SKM-1 treated with dmso at 0.1 percent for 144 hours (cell line): ENCODE measurements at regions not wholly inside any gene's neighbourhood (a gene's known extent, or its start where the extent isn't known, plus 50 kb on each side); places are given as distances from the start of the nearest gene placed in this dataset.
"Not testable (repeated sequence)": the region's sequence is repeated elsewhere in the genome, so short reads cannot be mapped to it uniquely, and the experiment has no call there.

Source experiments
- DNase-seq: peaks from one replicate; lab custom pipeline; 2025; ENCODE audit not compliant: unreplicated experiment; lab: John Stamatoyannopoulos, UW

GRCh38 chr3:103134023-103134724 lies 699.4 kb downstream of the ZPLD1 start:
- DNase-seq, result no peak

GRCh38 chr3:103136621-103137020 lies 701.8 kb downstream of the ZPLD1 start:
- no peak for DNase-seq

- no peak for DNase-seq
Measured at GRCh38 chr3:103137830-103138229, 703.0 kb downstream of the ZPLD1 start.

- DNase-seq, result no peak
Measured at GRCh38 chr3:103158183-103158582, 723.4 kb downstream of the ZPLD1 start.

- no peak for DNase-seq
Measured at GRCh38 chr3:103166890-103167289, 732.1 kb downstream of the ZPLD1 start.

- DNase-seq, result no peak
Measured at GRCh38 chr3:103167850-103168249, 733.0 kb downstream of the ZPLD1 start.

GRCh38 chr3:103169289-103169688 lies 734.5 kb downstream of the ZPLD1 start:
- DNase-seq, result no peak

- no peak for DNase-seq
Measured at GRCh38 chr3:103170651-103171050, 735.8 kb downstream of the ZPLD1 start.

GRCh38 chr3:103173940-103174339 lies 739.1 kb downstream of the ZPLD1 start:
- DNase-seq, result no peak

GRCh38 chr3:103181160-103181559 lies 746.3 kb downstream of the ZPLD1 start:
- DNase-seq, result no peak

GRCh38 chr3:103184772-103185171 lies 750.0 kb downstream of the ZPLD1 start:
- DNase-seq, result no peak

- DNase-seq, result no peak
Measured at GRCh38 chr3:103189941-103190340, 755.1 kb downstream of the ZPLD1 start.

- DNase-seq, result no peak
Measured at GRCh38 chr3:103195216-103195615, 760.4 kb downstream of the ZPLD1 start.

GRCh38 chr3:103203441-103203840 lies 768.6 kb downstream of the ZPLD1 start:
- no peak for DNase-seq

- DNase-seq, result no peak
Measured at GRCh38 chr3:103210583-103210982, 775.8 kb downstream of the ZPLD1 start.

- DNase-seq, result peak; percentile 10
Measured at GRCh38 chr3:103218146-103218545, 783.3 kb downstream of the ZPLD1 start.

GRCh38 chr3:103218793-103219192 lies 784.0 kb downstream of the ZPLD1 start:
- DNase-seq, result no peak

GRCh38 chr3:103227651-103228050 lies 792.8 kb downstream of the ZPLD1 start:
- no peak for DNase-seq

GRCh38 chr3:103247459-103247858 lies 812.6 kb downstream of the ZPLD1 start:
- DNase-seq, result no peak

GRCh38 chr3:103254827-103255226 lies 820.0 kb downstream of the ZPLD1 start:
- DNase-seq, result not testable (repeated sequence)

GRCh38 chr3:103269287-103269686 lies 834.5 kb downstream of the ZPLD1 start:
- DNase-seq, result no peak

- no peak for DNase-seq
Measured at GRCh38 chr3:103271575-103271974, 836.8 kb downstream of the ZPLD1 start.

- DNase-seq, result no peak
Measured at GRCh38 chr3:103295974-103296570, 861.3 kb downstream of the ZPLD1 start.
